Activated CD4-positive, alpha-beta T cell treated with anti-CD3 and anti-CD28 coated beads for 36 hours (primary cell): ENCODE measurements at regions not wholly inside any gene's neighbourhood (a gene's known extent, or its start where the extent isn't known, plus 50 kb on each side); places are given as distances from the start of the nearest gene placed in this dataset.

Experiments
- ATAC-seq: fragments of 200-7000 bp; cut with Tn5 transposase; one replicate; pipeline ENCODE4 v1.10.0; 2021; ENCODE audit warnings: mild to moderate bottlenecking, moderate library complexity
- CTCF ChIA-PET: fragments of 350-600 bp; sonication (Branson Sonifier 250); formaldehyde crosslinking; loops from one replicate; lab custom pipeline; 2021; ENCODE audit warnings: antibody characterized with exemption; lab: Charles Lee
- POLR2A ChIA-PET: fragments of 350-600 bp; sonication (Branson Sonifier 250); formaldehyde crosslinking; loops from one replicate; lab custom pipeline; 2021; ENCODE audit warnings: antibody characterized with exemption, inconsistent platforms; lab: Charles Lee
- DNase-seq: peaks from one replicate; pipeline ENCODE4 v3.0.0-alpha.2; 2020
- H3K27ac Mint-ChIP-seq: one replicate; pipeline ENCODE4 v1.8.0; 2021; ENCODE audit warnings: mixed read lengths
- H3K27me3 Mint-ChIP-seq: one replicate; pipeline ENCODE4 v1.8.0; 2021; ENCODE audit warnings: mixed read lengths
- H3K36me3 Mint-ChIP-seq: one replicate; pipeline ENCODE4 v1.8.0; 2021; ENCODE audit warnings: low read depth, mixed read lengths
- H3K4me1 Mint-ChIP-seq: one replicate; pipeline ENCODE4 v1.8.0; 2021; ENCODE audit warnings: mixed read lengths
- H3K4me3 Mint-ChIP-seq: one replicate; pipeline ENCODE4 v1.8.0; 2021; ENCODE audit warnings: mild to moderate bottlenecking, moderate library complexity, mixed read lengths
- H3K9me3 Mint-ChIP-seq: one replicate; pipeline ENCODE4 v1.8.0; 2021; ENCODE audit warnings: low read depth, mixed read lengths
- intact Hi-C, 2 experiments: fragments of 100-400 bp; cut with DNase I in 1 of 2; cut with micrococcal nuclease in 1 of 2; formaldehyde crosslinking; loops; one replicate each; pipeline versions ENCODE4 v1.14.2 to v1.15.1; 2022 to 2024; cut with DNase I, micrococcal nuclease

GRCh38 chr20:39825524-39825923, 863.4 kb downstream of the DHX35 start:
- Mint-ChIP-seq H3K27ac (no peak overlapping the region), H3K36me3 (no peaks in the 10 kb centered on the region), H3K4me3 (no peak overlapping the region), H3K9me3 (no peaks in the 10 kb centered on the region), H3K4me1 (no peaks in the 10 kb centered on the region), H3K27me3 (peaks cover 16% of the 10 kb centered on the region)
- CTCF ChIA-PET = no interaction called here
- DNase-seq (no peak), ATAC-seq (no peak)
- intact Hi-C loops = no loop called here
- POLR2A ChIA-PET = no interaction called here

GRCh38 chr20:39823224-39823623, 861.1 kb downstream of the DHX35 start:
- ATAC-seq = no peak
- Mint-ChIP-seq H3K27ac (no peak overlapping the region), H3K9me3 (no peaks in the 10 kb centered on the region), H3K27me3 (peaks cover 9% of the 10 kb centered on the region), H3K4me3 (no peak overlapping the region), H3K36me3 (no peaks in the 10 kb centered on the region), H3K4me1 (no peaks in the 10 kb centered on the region)
- intact Hi-C loops = no loop called here
- DNase-seq = no peak
- CTCF ChIA-PET = no interaction called here
- POLR2A ChIA-PET = no interaction called here

- H3K36me3 Mint-ChIP-seq = no peaks in the 10 kb centered on the region
- peaks cover 9% of the 10 kb centered on the region for H3K27me3 Mint-ChIP-seq
- intact Hi-C loops = no loop called here
- no peaks in the 10 kb centered on the region for H3K9me3 Mint-ChIP-seq
- ChIA-PET POLR2A (no interaction called here), CTCF (no interaction called here)
- DNase-seq (no peak), ATAC-seq (no peak)
- H3K4me3 Mint-ChIP-seq = no peak overlapping the region
- H3K4me1 Mint-ChIP-seq = no peaks in the 10 kb centered on the region
- H3K27ac Mint-ChIP-seq = no peak overlapping the region
Measured at GRCh38 chr20:39822667-39823066, 860.5 kb downstream of the DHX35 start.

DNA sequence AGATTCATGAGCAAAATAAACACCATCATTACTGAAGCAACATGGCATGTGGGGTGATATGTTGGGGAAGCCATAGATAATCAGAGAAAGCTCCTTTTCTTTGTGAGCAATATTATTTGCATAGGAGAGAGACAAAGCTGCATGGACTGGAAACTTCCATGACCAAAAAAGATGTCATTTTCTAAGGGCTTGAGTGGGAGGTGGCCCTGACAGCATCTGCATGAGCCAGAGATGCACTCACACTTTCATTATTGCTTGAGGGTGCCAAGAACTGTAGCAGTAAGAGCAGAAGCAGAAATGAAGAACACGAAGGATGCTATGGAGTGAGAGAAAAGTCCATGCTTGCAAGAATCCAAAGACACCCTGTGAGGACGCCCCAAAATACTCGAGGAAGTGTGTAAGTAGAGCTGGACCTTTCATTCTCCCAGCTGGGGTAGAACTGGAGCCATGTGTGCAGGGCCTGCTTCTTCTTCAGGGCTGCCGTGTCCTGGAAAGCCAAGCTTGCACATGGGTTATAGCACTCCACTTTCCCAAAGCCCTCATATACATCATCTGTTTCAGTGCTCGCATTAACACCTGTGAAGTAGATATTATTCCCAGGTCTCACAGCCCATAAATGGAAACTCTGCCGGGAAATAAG, 851.2 kb downstream of the DHX35 start:
- no peak for DNase-seq
- ATAC-seq = no peak
- Mint-ChIP-seq H3K36me3 (no peaks in the 10 kb centered on the region), H3K4me1 (no peaks in the 10 kb centered on the region), H3K27me3 (peaks cover 2% of the 10 kb centered on the region), H3K27ac (no peak overlapping the region), H3K4me3 (no peak overlapping the region), H3K9me3 (no peaks in the 10 kb centered on the region)
- POLR2A ChIA-PET = no interaction called here
- intact Hi-C loops = no loop called here
- CTCF ChIA-PET = interaction anchor here (0.7 kb wide), 1 partner anchor 133 kb away, joined by 3 read pairs; no protein-coding TSS in a partner anchor

DNA sequence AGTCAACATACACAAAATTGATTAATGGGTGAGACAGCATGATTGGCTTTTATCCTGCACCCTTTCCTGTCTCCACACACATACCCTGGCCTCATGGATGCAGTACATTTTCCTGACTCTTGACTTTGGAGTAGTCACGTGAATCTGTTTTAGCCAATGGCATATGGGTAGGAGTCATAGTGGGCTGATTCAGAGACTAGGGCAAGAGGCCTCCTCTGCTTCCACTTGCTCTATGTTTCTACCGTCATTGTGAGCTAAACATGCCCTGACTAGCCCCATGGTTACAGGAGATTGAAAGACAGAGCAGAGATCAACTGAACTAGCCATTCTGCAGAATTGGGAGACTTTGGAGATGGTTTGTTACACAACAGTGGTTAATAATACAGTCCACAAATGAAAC, 850.0 kb downstream of the DHX35 start:
- H3K9me3 Mint-ChIP-seq = no peaks in the 10 kb centered on the region
- H3K27me3 Mint-ChIP-seq = peaks cover 2% of the 10 kb centered on the region
- DNase-seq (no peak), ATAC-seq (no peak)
- intact Hi-C loops = no loop called here
- ChIA-PET POLR2A (no interaction called here), CTCF (no interaction called here)
- no peak overlapping the region for H3K27ac Mint-ChIP-seq
- no peak overlapping the region for H3K4me3 Mint-ChIP-seq
- H3K36me3 Mint-ChIP-seq = no peaks in the 10 kb centered on the region
- H3K4me1 Mint-ChIP-seq = no peaks in the 10 kb centered on the region

- CTCF ChIA-PET = no interaction called here
- H3K4me1 Mint-ChIP-seq = no peaks in the 10 kb centered on the region
Measured at GRCh38 chr20:39810309-39810708, 848.2 kb downstream of the DHX35 start.

DNA sequence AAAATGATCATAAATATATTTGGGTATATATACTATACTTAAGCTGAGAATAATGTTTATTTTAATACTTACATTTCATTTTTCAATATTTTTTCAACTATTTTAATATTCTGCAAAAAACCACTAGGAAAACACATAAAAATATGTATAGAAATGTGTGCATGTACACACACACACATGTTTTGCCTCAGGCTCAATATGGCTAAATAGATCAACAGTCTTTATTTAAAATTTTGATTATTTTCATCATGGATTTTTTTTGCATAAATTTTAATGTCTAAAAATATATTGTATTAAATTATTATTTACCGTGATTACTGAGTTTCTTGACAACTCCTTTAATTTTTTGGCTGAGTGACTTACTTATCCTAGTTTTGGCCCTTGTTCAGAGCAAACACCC, 846.5 kb downstream of the DHX35 start:
- Mint-ChIP-seq H3K36me3 (no peaks in the 10 kb centered on the region), H3K4me3 (no peak overlapping the region), H3K4me1 (no peaks in the 10 kb centered on the region), H3K27ac (no peak overlapping the region), H3K9me3 (no peaks in the 10 kb centered on the region), H3K27me3 (peaks cover 2% of the 10 kb centered on the region)
- no peak for DNase-seq
- POLR2A ChIA-PET = no interaction called here
- CTCF ChIA-PET = no interaction called here
- intact Hi-C loops = no loop called here
- ATAC-seq = no peak

More at GRCh38 chr20:39810309-39810708, 848.2 kb downstream of the DHX35 start:
- H3K4me3 Mint-ChIP-seq = no peak overlapping the region
- POLR2A ChIA-PET = no interaction called here
- intact Hi-C loops = no loop called here
- peaks cover 2% of the 10 kb centered on the region for H3K27me3 Mint-ChIP-seq
- no peak for ATAC-seq
- DNase-seq = no peak
- no peaks in the 10 kb centered on the region for H3K9me3 Mint-ChIP-seq
- no peak overlapping the region for H3K27ac Mint-ChIP-seq
- H3K36me3 Mint-ChIP-seq = no peaks in the 10 kb centered on the region

DNA sequence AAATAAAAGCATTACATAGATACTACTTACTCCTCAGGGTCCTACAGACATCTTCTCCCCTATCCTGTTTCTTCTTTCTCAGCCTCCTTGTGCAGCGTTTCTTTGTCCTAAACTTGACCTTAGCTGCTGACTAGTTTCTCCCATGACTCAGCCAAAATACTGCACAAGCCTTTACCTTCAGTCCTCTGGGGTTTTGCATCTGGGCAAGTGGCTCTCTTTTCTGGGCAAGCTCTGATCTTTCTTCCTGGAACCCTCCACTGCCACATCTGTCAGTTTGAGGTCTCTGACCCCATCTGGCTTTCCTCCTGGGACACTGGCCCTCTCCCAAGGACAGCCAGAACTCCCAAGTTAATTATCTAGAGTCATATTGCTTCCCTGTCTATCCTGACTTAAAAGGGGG, 838.4 kb downstream of the DHX35 start:
- no peaks in the 10 kb centered on the region for H3K27me3 Mint-ChIP-seq
- ChIA-PET CTCF (no interaction called here), POLR2A (no interaction called here)
- no peak for ATAC-seq
- intact Hi-C loops = no loop called here
- H3K9me3 Mint-ChIP-seq = no peaks in the 10 kb centered on the region
- H3K36me3 Mint-ChIP-seq = no peaks in the 10 kb centered on the region
- DNase-seq = no peak
- no peak overlapping the region for H3K4me3 Mint-ChIP-seq
- H3K27ac Mint-ChIP-seq = no peak overlapping the region
- H3K4me1 Mint-ChIP-seq = no peaks in the 10 kb centered on the region

GRCh38 chr20:39800111-39800510, 838.0 kb downstream of the DHX35 start:
- ChIA-PET CTCF (no interaction called here), POLR2A (no interaction called here)
- Mint-ChIP-seq H3K27ac (no peak overlapping the region), H3K27me3 (no peaks in the 10 kb centered on the region), H3K4me3 (no peak overlapping the region), H3K36me3 (no peaks in the 10 kb centered on the region), H3K4me1 (no peaks in the 10 kb centered on the region), H3K9me3 (no peaks in the 10 kb centered on the region)
- intact Hi-C loops = no loop called here
- DNase-seq (no peak), ATAC-seq (no peak)

GRCh38 chr20:39799366-39799965, 837.3 kb downstream of the DHX35 start:
- Mint-ChIP-seq H3K27me3 (no peaks in the 10 kb centered on the region), H3K36me3 (no peaks in the 10 kb centered on the region), H3K4me1 (no peaks in the 10 kb centered on the region), H3K9me3 (no peaks in the 10 kb centered on the region), H3K4me3 (no peak overlapping the region), H3K27ac (no peak overlapping the region)
- ATAC-seq (no peak), DNase-seq (no peak)
- ChIA-PET POLR2A (no interaction called here), CTCF (no interaction called here)
- intact Hi-C loops = no loop called here

- H3K27me3 Mint-ChIP-seq = no peaks in the 10 kb centered on the region
- H3K27ac Mint-ChIP-seq = no peak overlapping the region
- H3K4me1 Mint-ChIP-seq = no peaks in the 10 kb centered on the region
- DNase-seq (no peak), ATAC-seq (no peak)
- H3K9me3 Mint-ChIP-seq = no peaks in the 10 kb centered on the region
- H3K4me3 Mint-ChIP-seq = no peak overlapping the region
- intact Hi-C loops = no loop called here
- H3K36me3 Mint-ChIP-seq = no peaks in the 10 kb centered on the region
- POLR2A ChIA-PET = no interaction called here
- CTCF ChIA-PET = no interaction called here
Measured at GRCh38 chr20:39795401-39796272, 833.5 kb downstream of the DHX35 start.

GRCh38 chr20:39792334-39792733, 830.2 kb downstream of the DHX35 start:
- no peak for ATAC-seq
- no peak overlapping the region for H3K4me3 Mint-ChIP-seq
- H3K4me1 Mint-ChIP-seq = no peaks in the 10 kb centered on the region
- intact Hi-C loops = no loop called here
- CTCF ChIA-PET = no interaction called here
- H3K36me3 Mint-ChIP-seq = no peaks in the 10 kb centered on the region
- no peaks in the 10 kb centered on the region for H3K27me3 Mint-ChIP-seq
- H3K9me3 Mint-ChIP-seq = no peaks in the 10 kb centered on the region
- POLR2A ChIA-PET = no interaction called here
- DNase-seq = no peak
- H3K27ac Mint-ChIP-seq = no peak overlapping the region
